WTC11 (cell line): ENCODE measurements at regions not wholly inside any gene's neighbourhood (a gene's known extent, or its start where the extent isn't known, plus 50 kb on each side); places are given as distances from the start of the nearest gene placed in this dataset.

Source experiments
- ATAC-seq: fragments of 200-7000 bp; cut with Tn5 transposase; 2 replicates; pipeline ENCODE4 v1.10.0; 2021; ENCODE audit warnings: mild to moderate bottlenecking, moderate library complexity
- CTCF ChIA-PET: fragments of 300-600 bp; sonication (Branson Sonifier 250); formaldehyde crosslinking; loops from one replicate; lab custom pipeline; 2021; ENCODE audit warnings: antibody characterized with exemption; lab: Charles Lee
- POLR2A ChIA-PET: fragments of 350-600 bp; sonication (Branson Sonifier 250); formaldehyde crosslinking; loops from one replicate; lab custom pipeline; 2021; ENCODE audit warnings: antibody characterized with exemption; lab: Charles Lee
- DNase-seq: peaks from one replicate; pipeline ENCODE4 v3.0.0; 2021; ENCODE audit warnings: low spot score
- H3K27ac Mint-ChIP-seq: 2 replicates; pipeline ENCODE4 v1.8.0; 2021; ENCODE audit warnings: mixed read lengths
- H3K27me3 Mint-ChIP-seq: 2 replicates; pipeline ENCODE4 v1.8.0; 2021; ENCODE audit warnings: low read depth, mild to moderate bottlenecking, moderate library complexity, mixed read lengths
- H3K36me3 Mint-ChIP-seq: 2 replicates; pipeline ENCODE4 v1.8.0; 2021; ENCODE audit warnings: mixed read lengths
- H3K4me1 Mint-ChIP-seq: 2 replicates; pipeline ENCODE4 v1.8.0; 2022; ENCODE audit warnings: mixed read lengths
- H3K4me3 Mint-ChIP-seq: 2 replicates; pipeline ENCODE4 v1.8.0; 2021; ENCODE audit warnings: mild to moderate bottlenecking, moderate library complexity, mixed read lengths
- H3K9me3 Mint-ChIP-seq: 2 replicates; pipeline ENCODE4 v1.8.0; 2021; ENCODE audit warnings: mixed read lengths
- AFF4 ChIP-seq: sonication (generic); formaldehyde crosslinking; IDR thresholded peaks from 2 replicates; pipeline ENCODE4 v1.8.1; 2023; ENCODE audit warnings: mild to moderate bottlenecking, missing genetic modification reagents, borderline replicate concordance
- ARID4B ChIP-seq: sonication (generic); formaldehyde crosslinking; IDR thresholded peaks from 2 replicates; pipeline ENCODE4 v1.8.0; 2023; ENCODE audit warnings: missing genetic modification reagents, mild to moderate bottlenecking, borderline replicate concordance
- ATF1 ChIP-seq: sonication (generic); formaldehyde crosslinking; IDR thresholded peaks from 2 replicates; pipeline ENCODE4 v1.8.1; 2023; ENCODE audit warnings: mild to moderate bottlenecking, moderate library complexity, missing genetic modification reagents
- ETV6 ChIP-seq: sonication (generic); formaldehyde crosslinking; IDR thresholded peaks from 2 replicates; pipeline ENCODE4 v1.8.1; 2022; ENCODE audit warnings: mild to moderate bottlenecking, missing genetic modification reagents
- KAT7 ChIP-seq: sonication (generic); formaldehyde crosslinking; IDR thresholded peaks from 2 replicates; pipeline ENCODE4 v1.8.1; 2023; ENCODE audit warnings: missing genetic modification reagents, mild to moderate bottlenecking, borderline replicate concordance
- MYBL2 ChIP-seq: sonication (generic); formaldehyde crosslinking; IDR thresholded peaks from 2 replicates; pipeline ENCODE4 v1.8.1; 2023; ENCODE audit warnings: mild to moderate bottlenecking, moderate library complexity, missing genetic modification reagents
- NFE2L1 ChIP-seq: sonication (generic); formaldehyde crosslinking; IDR thresholded peaks from 2 replicates; pipeline ENCODE4 v1.8.1; 2023; ENCODE audit warnings: missing genetic modification reagents
- NFYB ChIP-seq: sonication (generic); formaldehyde crosslinking; conservative IDR thresholded peaks from 2 replicates; pipeline ENCODE4 v1.8.0; 2022; ENCODE audit warnings: low read depth, missing genetic modification reagents
- PRRX2 ChIP-seq: fragments of 250-450 bp; sonication (Bioruptor Pico); IDR thresholded peaks from 2 replicates; pipeline ENCODE4 v1.8.0; 2021; ENCODE audit warnings: mild to moderate bottlenecking
- RORB ChIP-seq: fragments of 250-450 bp; sonication (Bioruptor Pico); IDR thresholded peaks from 2 replicates; pipeline ENCODE4 v1.9.0; 2021; ENCODE audit warnings: mild to moderate bottlenecking
- USF1 ChIP-seq: sonication (generic); formaldehyde crosslinking; IDR thresholded peaks from 2 replicates; pipeline ENCODE4 v1.8.0; 2022; ENCODE audit warnings: mild to moderate bottlenecking, missing genetic modification reagents
- ZMAT4 ChIP-seq: fragments of 250-450 bp; sonication (Bioruptor Pico); IDR thresholded peaks from 2 replicates; pipeline ENCODE4 v1.9.0; 2021; ENCODE audit warnings: mild to moderate bottlenecking
- ZNF121 ChIP-seq: sonication (generic); formaldehyde crosslinking; IDR thresholded peaks from 2 replicates; pipeline ENCODE4 v1.8.0; 2023; ENCODE audit warnings: missing genetic modification reagents
- ZNF138 ChIP-seq: sonication (generic); formaldehyde crosslinking; conservative IDR thresholded peaks from 2 replicates; pipeline ENCODE4 v1.8.1; 2022; ENCODE audit warnings: mild to moderate bottlenecking, moderate library complexity, missing genetic modification reagents
- ZNF219 ChIP-seq: sonication (generic); formaldehyde crosslinking; IDR thresholded peaks from 2 replicates; pipeline ENCODE4 v1.8.0; 2023; ENCODE audit warnings: missing genetic modification reagents, mild to moderate bottlenecking, borderline replicate concordance
- ZNF281 ChIP-seq: sonication (generic); formaldehyde crosslinking; IDR thresholded peaks from 2 replicates; pipeline ENCODE4 v1.8.0; 2023; ENCODE audit warnings: mild to moderate bottlenecking, missing genetic modification reagents
- ZNF317 ChIP-seq: sonication (generic); formaldehyde crosslinking; IDR thresholded peaks from 2 replicates; pipeline ENCODE4 v1.8.1; 2023; ENCODE audit warnings: low read depth, mild to moderate bottlenecking, moderate library complexity, missing genetic modification reagents, borderline replicate concordance
- ZNF396 ChIP-seq: fragments of 250-450 bp; sonication (Bioruptor Pico); IDR thresholded peaks from 2 replicates; pipeline ENCODE4 v1.8.0; 2021; ENCODE audit warnings: mild to moderate bottlenecking, moderate library complexity, borderline replicate concordance

GRCh38 chr1:4421986-4422385 lies 232.4 kb upstream of the AJAP1 start:
- H3K36me3 Mint-ChIP-seq = peaks cover 83% of the 10 kb centered on the region
- H3K4me1 Mint-ChIP-seq = no peaks in the 10 kb centered on the region
- POLR2A ChIA-PET = no interaction called here
- CTCF ChIA-PET = no interaction called here
- DNase-seq = no peak
- no peak overlapping the region for H3K27ac Mint-ChIP-seq
- ATAC-seq = no peak
- TF ChIP-seq PRRX2 (CRISPR knock-in tag) (no peak), ATF1 (no peak), ARID4B (no peak), ZMAT4 (no peak), ETV6 (no peak), NFYB (CRISPR knock-in tag) (no peak), ZNF396 (CRISPR knock-in tag) (no peak), ZNF138 (no peak)
- H3K4me3 Mint-ChIP-seq = no peak overlapping the region
- H3K9me3 Mint-ChIP-seq = peaks cover 86% of the 10 kb centered on the region
- peaks cover 17% of the 10 kb centered on the region for H3K27me3 Mint-ChIP-seq

GRCh38 chr1:4422504-4423289 lies 231.7 kb upstream of the AJAP1 start:
- Mint-ChIP-seq H3K27me3 (peaks cover 21% of the 10 kb centered on the region), H3K4me1 (no peaks in the 10 kb centered on the region), H3K9me3 (peaks cover 88% of the 10 kb centered on the region), H3K27ac (no peak overlapping the region), H3K36me3 (peaks cover 86% of the 10 kb centered on the region), H3K4me3 (no peak overlapping the region)
- POLR2A ChIA-PET = no interaction called here
- DNase-seq (no peak), ATAC-seq (no peak)
- CTCF ChIA-PET = no interaction called here
- TF ChIP-seq AFF4 (CRISPR knock-in tag) = no peak
- TF ChIP-seq NFYB (CRISPR knock-in tag) = no peak
- no peak for TF ChIP-seq ZNF281 (CRISPR knock-in tag)
- no peak for TF ChIP-seq RORB
- TF ChIP-seq ETV6 = no peak
- TF ChIP-seq ARID4B = no peak
- no peak for TF ChIP-seq USF1
- TF ChIP-seq PRRX2 (CRISPR knock-in tag) = no peak
- no peak for TF ChIP-seq ZNF219
- TF ChIP-seq KAT7 = no peak
- TF ChIP-seq NFE2L1 (CRISPR knock-in tag) = no peak
- TF ChIP-seq ZNF317 = no peak
- TF ChIP-seq ZNF121 = no peak
- no peak for TF ChIP-seq MYBL2 (CRISPR knock-in tag)
